Activated CD4-positive, alpha-beta T cell treated with anti-CD3 and anti-CD28 coated beads, Interleukin-2, amount 50 U/mL, for 48 hours (primary cell): ENCODE measurements at regions not wholly inside any gene's neighbourhood (a gene's known extent, or its start where the extent isn't known, plus 50 kb on each side); places are given as distances from the start of the nearest gene placed in this dataset.
"Not testable (repeated sequence)": the region's sequence is repeated elsewhere in the genome, so short reads cannot be mapped to it uniquely, and the experiment has no call there.

Experiments
- DNase-seq, 2 experiments: peaks; one replicate each; pipeline ENCODE4 v3.0.0-alpha.2; 2020

- no peak for DNase-seq
Measured at GRCh38 chr5:152622628-152623027, 217.5 kb upstream of the NMUR2 start.

- DNase-seq, result no peak
Measured at GRCh38 chr5:152623951-152624350, 218.9 kb upstream of the NMUR2 start.

GRCh38 chr5:152625696-152626095 lies 220.6 kb upstream of the NMUR2 start:
- DNase-seq, result no peak

- DNase-seq, result no peak
Measured at GRCh38 chr5:152631221-152631620, 226.1 kb upstream of the NMUR2 start.

- DNase-seq, result no peak
Measured at GRCh38 chr5:152632360-152632759, 227.3 kb upstream of the NMUR2 start.

GRCh38 chr5:152634586-152634985 lies 229.5 kb upstream of the NMUR2 start:
- DNase-seq, result no peak

- no peak for DNase-seq
Measured at GRCh38 chr5:152638996-152639552, 234.0 kb upstream of the NMUR2 start.

GRCh38 chr5:152641970-152642805 lies 237.1 kb upstream of the NMUR2 start:
- no peak for DNase-seq

- DNase-seq, result no peak
Measured at GRCh38 chr5:152642880-152643279, 237.8 kb upstream of the NMUR2 start.

- no peak for DNase-seq
Measured at GRCh38 chr5:152644029-152644728, 239.1 kb upstream of the NMUR2 start.

- no peak for DNase-seq
Measured at GRCh38 chr5:152649609-152650008, 244.5 kb upstream of the NMUR2 start.

GRCh38 chr5:152650413-152650812 lies 245.3 kb upstream of the NMUR2 start:
- DNase-seq, result no peak

- not testable (repeated sequence) for DNase-seq
Measured at GRCh38 chr5:152659470-152659869, 254.4 kb upstream of the NMUR2 start.

- no peak for DNase-seq
Measured at GRCh38 chr5:152673601-152674000, 268.5 kb upstream of the NMUR2 start.

- DNase-seq, result no peak
Measured at GRCh38 chr5:152674403-152674802, 269.3 kb upstream of the NMUR2 start.

- no peak for DNase-seq
Measured at GRCh38 chr5:152676196-152676595, 271.1 kb upstream of the NMUR2 start.

- no peak for DNase-seq
Measured at GRCh38 chr5:152683205-152683604, 278.1 kb upstream of the NMUR2 start.

- DNase-seq, result no peak
Measured at GRCh38 chr5:152686931-152687330, 281.9 kb upstream of the NMUR2 start.

- no peak for DNase-seq
Measured at GRCh38 chr5:152688561-152689249, 283.6 kb upstream of the NMUR2 start.

- no peak for DNase-seq
Measured at GRCh38 chr5:152689250-152689711, 284.2 kb upstream of the NMUR2 start.

- no peak for DNase-seq
Measured at GRCh38 chr5:152694231-152694630, 289.2 kb upstream of the NMUR2 start.

- DNase-seq, result no peak
Measured at GRCh38 chr5:152701305-152701949, 296.3 kb upstream of the NMUR2 start.

GRCh38 chr5:152704286-152704685 lies 299.2 kb upstream of the NMUR2 start:
- no peak for DNase-seq
